Sigmoid colon (tissue), 4 donors: ENCODE measurements at regions not wholly inside any gene's neighbourhood (a gene's known extent, or its start where the extent isn't known, plus 50 kb on each side); places are given as distances from the start of the nearest gene placed in this dataset.
"Not testable (repeated sequence)": the region's sequence is repeated elsewhere in the genome, so short reads cannot be mapped to it uniquely, and the experiment has no call there.

Experiments
- CTCF ChIP-seq, 4 experiments: fragments of 450-650 bp in 3 of 4; fragments of 200-600 bp in 1 of 4; IDR thresholded peaks; one replicate each; pipeline ENCODE4 v1.5.1; 2016 to 2019; ENCODE audit warnings: antibody characterized with exemption in 4 of 4, mild to moderate bottlenecking in 3 of 4, moderate library complexity in 2 of 4
- EP300 ChIP-seq, 4 donors: sonication (generic); formaldehyde crosslinking; IDR thresholded peaks; one replicate each; pipeline ENCODE4 v1.6.1; 2017; ENCODE audit warnings: antibody characterized with exemption in 4 of 4
- POLR2A ChIP-seq, 2 donors: fragments of 450-650 bp; IDR thresholded peaks; one replicate each; pipeline ENCODE4 v1.6.1; 2016; ENCODE audit warnings: antibody characterized with exemption in 2 of 2, mild to moderate bottlenecking in 2 of 2, moderate library complexity in 2 of 2
- POLR2AphosphoS5 ChIP-seq, 4 donors: sonication (generic); formaldehyde crosslinking; IDR thresholded peaks; one replicate each; pipeline ENCODE4 v1.6.1; 2017; ENCODE audit warnings: antibody characterized with exemption in 4 of 4

- not testable (repeated sequence) for TF ChIP-seq CTCF, EP300, POLR2A, POLR2AphosphoS5 (IDR thresholded peaks at IDR 0.05)
These were observed 130.1 kb upstream of the FAM3C start for GRCh38 chr7:121526210-121526609.
